Activated CD4-positive, alpha-beta T cell treated with anti-CD3 and anti-CD28 coated beads, Interleukin-2, amount 10 ng/mL, durations not matched to agents 7 days and 5 days (primary cell): ENCODE measurements at regions not wholly inside any gene's neighbourhood (a gene's known extent, or its start where the extent isn't known, plus 50 kb on each side); places are given as distances from the start of the nearest gene placed in this dataset.
"Not testable (repeated sequence)": the region's sequence is repeated elsewhere in the genome, so short reads cannot be mapped to it uniquely, and the experiment has no call there.

Experiments used
- CTCF ChIA-PET: fragments of 350-600 bp; sonication (Branson Sonifier 250); formaldehyde crosslinking; loops from one replicate; lab custom pipeline; 2021; ENCODE audit warnings: antibody characterized with exemption; lab: Charles Lee
- POLR2A ChIA-PET: fragments of 350-600 bp; sonication (Branson Sonifier 250); formaldehyde crosslinking; loops from one replicate; lab custom pipeline; 2021; ENCODE audit warnings: antibody characterized with exemption; lab: Charles Lee
- DNase-seq: peaks from one replicate; pipeline ENCODE4 v3.0.0-alpha.2; 2020
- H3K27ac Mint-ChIP-seq: one replicate; pipeline ENCODE4 v1.8.0; 2021; ENCODE audit warnings: mild to moderate bottlenecking, moderate library complexity, mixed read lengths
- H3K27me3 Mint-ChIP-seq: one replicate; pipeline ENCODE4 v1.8.0; 2021; ENCODE audit warnings: mixed read lengths
- H3K36me3 Mint-ChIP-seq: one replicate; pipeline ENCODE4 v1.8.0; 2021; ENCODE audit warnings: low read depth, mixed read lengths
- H3K4me1 Mint-ChIP-seq: one replicate; pipeline ENCODE4 v1.8.0; 2021; ENCODE audit warnings: mixed read lengths
- H3K4me3 Mint-ChIP-seq: one replicate; pipeline ENCODE4 v1.8.0; 2021; ENCODE audit warnings: mild to moderate bottlenecking, moderate library complexity, mixed read lengths
- H3K9me3 Mint-ChIP-seq: one replicate; pipeline ENCODE4 v1.8.0; 2021; ENCODE audit warnings: mixed read lengths

DNA sequence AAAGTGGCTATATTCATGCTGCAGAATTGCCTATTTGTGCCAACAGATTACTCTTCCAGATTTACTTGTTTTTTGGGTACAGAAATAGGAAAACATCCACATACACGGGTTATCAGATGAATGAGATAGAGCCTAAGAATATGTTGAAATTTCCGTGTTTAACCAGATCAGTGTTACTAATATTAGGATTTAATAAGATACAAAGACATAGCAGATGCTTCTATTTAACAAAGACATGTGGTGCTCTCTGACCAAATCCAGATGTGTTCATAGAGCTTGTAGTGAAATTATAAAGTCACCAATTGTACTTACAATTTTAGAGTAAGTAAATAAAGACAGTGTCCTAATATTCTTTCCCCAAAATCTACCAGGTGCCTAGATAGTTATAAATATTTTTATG, 208.0 kb downstream of the CASP12 start:
- H3K4me1 Mint-ChIP-seq = peaks cover 9% of the 10 kb centered on the region
- no peaks in the 10 kb centered on the region for H3K27me3 Mint-ChIP-seq
- POLR2A ChIA-PET = no interaction called here
- DNase-seq = no peak
- H3K4me3 Mint-ChIP-seq = no peak overlapping the region
- H3K9me3 Mint-ChIP-seq = peaks cover 12% of the 10 kb centered on the region
- CTCF ChIA-PET = no interaction called here
- H3K27ac Mint-ChIP-seq = no peak overlapping the region
- H3K36me3 Mint-ChIP-seq = peaks cover 10% of the 10 kb centered on the region

DNA sequence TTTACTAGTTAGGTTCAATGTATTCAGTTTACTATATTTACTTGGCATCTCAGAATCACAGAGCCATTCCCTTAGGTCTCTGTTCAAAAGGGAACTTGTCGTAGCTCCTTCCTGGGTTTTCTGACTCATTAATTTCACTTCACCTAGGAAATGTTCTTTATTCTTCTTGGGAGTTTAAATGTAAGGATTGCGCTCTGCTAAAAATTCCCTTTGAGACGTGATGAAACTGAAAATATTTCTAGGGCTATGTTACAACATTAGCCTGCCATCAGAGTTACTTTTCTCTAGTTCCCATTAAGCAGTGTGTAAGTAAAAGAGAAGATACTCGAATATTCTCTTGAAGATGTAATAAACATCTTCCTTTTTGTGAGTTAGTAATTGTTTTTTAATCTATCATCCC, 209.5 kb downstream of the CASP12 start:
- Mint-ChIP-seq H3K27ac (no peak overlapping the region), H3K4me3 (no peak overlapping the region), H3K36me3 (peaks cover 9% of the 10 kb centered on the region), H3K9me3 (peaks cover 11% of the 10 kb centered on the region), H3K27me3 (peaks cover 2% of the 10 kb centered on the region), H3K4me1 (peaks cover 5% of the 10 kb centered on the region)
- ChIA-PET POLR2A (no interaction called here), CTCF (interaction anchor here (0.6 to 1.0 kb wide), 2 partner anchors 11 to 89 kb away, joined by 3 read pairs; no protein-coding TSS in a partner anchor)
- no peak for DNase-seq

DNA sequence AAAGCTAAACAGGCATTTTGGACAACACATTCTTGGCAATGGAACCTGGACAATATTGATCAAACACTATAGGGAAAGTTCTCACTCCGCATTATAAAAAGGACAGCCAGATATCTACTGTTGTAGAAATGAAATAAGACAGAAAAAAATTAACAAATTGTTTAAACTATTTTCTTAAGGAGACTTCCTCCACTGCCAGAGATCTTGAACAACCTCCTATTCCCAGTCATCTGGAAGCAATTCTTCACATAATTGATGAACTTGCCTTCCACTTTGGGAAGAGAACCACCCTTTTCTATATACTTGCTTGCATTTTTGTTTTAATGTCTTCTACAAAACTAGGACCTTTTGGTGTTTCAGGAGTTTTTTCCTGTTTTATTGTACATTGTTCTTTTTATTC, 216.1 kb downstream of the CASP12 start:
- peaks cover 2% of the 10 kb centered on the region for H3K36me3 Mint-ChIP-seq
- H3K27ac Mint-ChIP-seq = no peak overlapping the region
- H3K27me3 Mint-ChIP-seq = peaks cover 2% of the 10 kb centered on the region
- H3K4me1 Mint-ChIP-seq = no peaks in the 10 kb centered on the region
- no peak overlapping the region for H3K4me3 Mint-ChIP-seq
- CTCF ChIA-PET = no interaction called here
- DNase-seq = no peak
- peaks cover 9% of the 10 kb centered on the region for H3K9me3 Mint-ChIP-seq
- POLR2A ChIA-PET = no interaction called here

DNA sequence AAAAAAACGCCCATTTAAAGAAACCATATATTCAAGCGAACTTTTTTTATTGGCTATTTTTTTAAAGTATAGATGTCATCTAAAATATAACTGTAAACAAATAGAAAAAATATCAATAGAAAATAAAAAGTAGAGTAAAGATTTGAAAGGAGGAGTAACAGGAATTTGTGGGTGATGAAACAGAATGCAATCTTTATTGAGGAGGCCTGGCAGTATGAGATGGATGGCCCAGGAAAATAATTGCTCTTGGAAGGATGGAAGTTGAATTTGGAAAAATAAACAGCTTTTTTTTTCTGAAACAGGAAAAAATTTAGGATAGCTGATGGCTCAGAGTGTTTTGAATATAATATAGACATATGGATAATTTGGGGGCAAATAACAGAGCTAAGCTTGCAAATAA, 219.0 kb downstream of the CASP12 start:
- POLR2A ChIA-PET = no interaction called here

DNA sequence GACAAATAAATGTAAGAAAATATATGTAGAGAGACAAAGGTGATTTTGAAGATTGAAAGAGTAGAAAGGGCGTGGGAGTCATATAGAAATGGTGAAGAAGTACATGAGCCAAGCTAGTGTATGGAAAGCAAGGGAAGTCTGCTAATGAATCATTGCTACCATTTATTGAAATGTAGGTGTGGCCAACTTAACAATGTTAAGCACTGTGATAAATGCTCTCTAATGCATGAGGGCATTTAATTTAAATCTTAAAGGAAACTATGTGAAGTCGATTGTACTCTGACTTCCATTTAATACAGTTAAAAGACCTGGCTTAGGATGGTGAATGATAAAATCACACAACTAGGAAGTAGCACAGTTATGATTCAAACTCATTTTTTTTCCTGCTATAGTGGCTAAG, 219.9 kb downstream of the CASP12 start:
- Mint-ChIP-seq H3K27me3 (no peaks in the 10 kb centered on the region), H3K9me3 (peaks cover 18% of the 10 kb centered on the region), H3K4me1 (peaks cover 2% of the 10 kb centered on the region), H3K36me3 (peaks cover 5% of the 10 kb centered on the region), H3K4me3 (no peak overlapping the region), H3K27ac (no peak overlapping the region)
- DNase-seq = no peak
- POLR2A ChIA-PET = no interaction called here
- CTCF ChIA-PET = no interaction called here

More for the DNA sequence above, 219.0 kb downstream of the CASP12 start:
- Mint-ChIP-seq H3K27me3 (no peaks in the 10 kb centered on the region), H3K4me1 (peaks cover 1% of the 10 kb centered on the region), H3K9me3 (peaks cover 15% of the 10 kb centered on the region), H3K27ac (no peak overlapping the region), H3K36me3 (peaks cover 5% of the 10 kb centered on the region), H3K4me3 (no peak overlapping the region)
- DNase-seq = no peak
- CTCF ChIA-PET = no interaction called here

DNA sequence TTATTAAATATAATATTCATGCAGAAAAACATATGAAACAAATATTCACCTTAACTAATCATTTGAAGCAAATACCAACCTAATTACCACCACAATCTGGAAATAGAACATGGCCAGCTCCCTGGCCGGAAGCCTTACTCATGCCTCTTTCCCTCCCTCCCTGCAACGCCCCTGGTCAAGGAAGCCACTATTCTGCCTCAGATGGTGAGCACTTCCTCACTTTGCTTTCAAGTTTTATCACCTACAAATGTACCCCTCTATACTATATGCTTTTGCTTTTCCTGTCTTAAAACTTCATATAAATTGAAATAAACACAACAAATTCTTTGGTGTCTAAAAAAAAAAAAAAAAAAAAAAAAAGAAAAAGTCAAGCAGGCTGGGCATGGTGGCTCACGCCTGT, 221.2 kb downstream of the CASP12 start:
- not testable (repeated sequence) for H3K27me3 Mint-ChIP-seq
- H3K9me3 Mint-ChIP-seq = peaks cover 18% of the 10 kb centered on the region

DNA sequence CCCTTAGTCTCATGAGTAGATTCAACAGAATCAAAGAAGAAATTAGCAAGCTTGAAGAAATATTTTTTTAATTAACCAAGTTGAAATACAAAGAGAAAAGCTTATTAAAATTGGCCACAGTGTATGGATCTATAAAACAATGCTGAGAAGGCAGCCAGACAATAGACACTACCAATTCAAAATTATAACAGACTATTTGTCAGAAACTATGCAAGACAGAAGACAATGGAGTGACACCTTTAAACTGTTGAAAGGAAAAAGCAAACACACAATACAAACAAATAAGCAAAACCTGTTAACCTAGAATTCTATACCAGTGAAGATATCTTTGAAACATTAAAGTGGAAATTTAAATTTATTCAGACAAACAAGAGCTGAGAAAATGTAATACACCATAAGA, 225.4 kb downstream of the CASP12 start:
- peaks cover 5% of the 10 kb centered on the region for H3K36me3 Mint-ChIP-seq
- no peaks in the 10 kb centered on the region for H3K27me3 Mint-ChIP-seq
- peaks cover 15% of the 10 kb centered on the region for H3K4me1 Mint-ChIP-seq
- no peak overlapping the region for H3K27ac Mint-ChIP-seq
- H3K9me3 Mint-ChIP-seq = peaks cover 31% of the 10 kb centered on the region
- ChIA-PET CTCF (interaction anchor here (1.1 kb wide), 1 partner anchor 27 kb away, joined by 3 read pairs; no protein-coding TSS in a partner anchor), POLR2A (no interaction called here)
- no peak for DNase-seq
- no peak overlapping the region for H3K4me3 Mint-ChIP-seq

More for the DNA sequence above, 221.2 kb downstream of the CASP12 start:
- H3K36me3 Mint-ChIP-seq, H3K27ac Mint-ChIP-seq, H3K4me3 Mint-ChIP-seq, DNase-seq, H3K4me1 Mint-ChIP-seq, CTCF ChIA-PET, POLR2A ChIA-PET: not testable (repeated sequence)

DNA sequence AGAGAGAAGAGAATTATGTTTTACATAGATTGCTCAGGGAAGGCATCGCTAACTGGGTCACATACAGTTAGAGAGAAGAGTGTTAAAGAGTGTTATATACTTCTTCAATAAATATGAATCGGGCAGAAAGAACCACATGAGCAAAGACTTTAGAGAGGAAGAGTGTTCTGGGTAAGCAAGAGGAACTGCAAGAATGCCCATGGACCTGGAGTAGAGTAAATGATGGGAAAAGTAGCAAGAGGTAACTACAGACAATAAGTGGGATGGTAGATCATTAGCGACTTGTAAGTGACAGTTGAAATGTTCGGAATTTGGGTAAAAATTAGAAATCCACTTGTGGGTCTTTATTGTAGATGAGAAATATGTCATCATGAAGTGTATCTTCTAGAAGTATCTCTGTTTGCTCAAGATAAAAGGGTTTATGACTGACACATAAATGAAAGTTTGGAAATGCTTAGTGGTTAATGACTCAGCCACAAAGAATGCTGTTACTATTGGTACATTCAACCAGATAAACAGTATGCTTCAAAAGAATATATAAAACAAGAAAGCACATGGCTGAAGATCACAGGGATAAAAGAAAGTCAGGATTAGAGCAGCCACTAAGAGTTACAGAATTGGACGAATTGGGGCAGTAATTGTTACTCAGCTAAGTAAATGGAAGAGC, 229.3 kb downstream of the CASP12 start:
- Mint-ChIP-seq H3K4me3 (no peak overlapping the region), H3K9me3 (peaks cover 17% of the 10 kb centered on the region), H3K36me3 (no peaks in the 10 kb centered on the region), H3K4me1 (peaks cover 14% of the 10 kb centered on the region), H3K27me3 (no peaks in the 10 kb centered on the region), H3K27ac (no peak overlapping the region)
- CTCF ChIA-PET = no interaction called here
- no peak for DNase-seq
- POLR2A ChIA-PET = no interaction called here

DNA sequence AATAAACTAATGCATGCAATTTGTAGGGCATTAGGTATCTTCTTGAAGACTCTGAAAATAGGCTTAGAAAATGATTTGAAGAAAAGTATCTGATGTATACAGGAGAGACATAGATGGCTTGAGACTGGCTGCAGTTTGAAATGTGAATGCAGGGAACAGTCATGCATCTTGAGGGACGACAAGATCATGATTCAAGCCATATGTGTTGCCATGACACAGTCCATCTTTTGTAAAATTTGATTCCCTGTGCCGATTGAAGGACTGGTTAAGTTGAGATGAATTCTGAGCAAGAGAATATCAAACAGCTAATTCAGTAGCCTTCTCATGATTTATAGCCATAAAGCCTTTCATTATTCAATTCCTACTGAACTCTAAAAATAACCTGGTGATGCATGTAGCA, 231.6 kb downstream of the CASP12 start:
- no peak overlapping the region for H3K4me3 Mint-ChIP-seq
- H3K4me1 Mint-ChIP-seq = peaks cover 16% of the 10 kb centered on the region
- H3K9me3 Mint-ChIP-seq = peaks cover 11% of the 10 kb centered on the region
- no peak for DNase-seq
- no peak overlapping the region for H3K27ac Mint-ChIP-seq
- no peaks in the 10 kb centered on the region for H3K27me3 Mint-ChIP-seq
- CTCF ChIA-PET = no interaction called here
- POLR2A ChIA-PET = no interaction called here
- H3K36me3 Mint-ChIP-seq = no peaks in the 10 kb centered on the region

DNA sequence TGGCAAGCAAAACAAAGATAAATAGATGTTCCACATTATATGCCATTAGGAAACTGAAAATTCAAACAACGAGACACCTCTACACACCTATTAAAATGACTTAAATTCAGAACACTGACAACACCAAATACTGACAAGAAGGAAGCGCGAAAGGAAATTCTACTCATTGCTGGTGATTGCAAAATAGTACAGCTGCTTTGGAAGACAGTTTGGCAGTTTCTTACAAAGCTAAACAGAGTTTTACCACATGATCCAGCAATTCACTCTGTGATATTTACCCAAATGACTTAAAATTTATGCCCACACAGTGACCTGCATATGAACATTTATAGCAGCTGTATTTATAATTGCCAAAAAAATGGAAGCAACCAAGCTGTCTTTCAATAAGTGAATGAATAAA, 232.6 kb downstream of the CASP12 start:
- peaks cover 13% of the 10 kb centered on the region for H3K4me1 Mint-ChIP-seq
- no peaks in the 10 kb centered on the region for H3K27me3 Mint-ChIP-seq
- ChIA-PET POLR2A (no interaction called here), CTCF (no interaction called here)
- no peak for DNase-seq
- H3K4me3 Mint-ChIP-seq = no peak overlapping the region
- H3K27ac Mint-ChIP-seq = no peak overlapping the region
- peaks cover 10% of the 10 kb centered on the region for H3K9me3 Mint-ChIP-seq
- no peaks in the 10 kb centered on the region for H3K36me3 Mint-ChIP-seq

DNA sequence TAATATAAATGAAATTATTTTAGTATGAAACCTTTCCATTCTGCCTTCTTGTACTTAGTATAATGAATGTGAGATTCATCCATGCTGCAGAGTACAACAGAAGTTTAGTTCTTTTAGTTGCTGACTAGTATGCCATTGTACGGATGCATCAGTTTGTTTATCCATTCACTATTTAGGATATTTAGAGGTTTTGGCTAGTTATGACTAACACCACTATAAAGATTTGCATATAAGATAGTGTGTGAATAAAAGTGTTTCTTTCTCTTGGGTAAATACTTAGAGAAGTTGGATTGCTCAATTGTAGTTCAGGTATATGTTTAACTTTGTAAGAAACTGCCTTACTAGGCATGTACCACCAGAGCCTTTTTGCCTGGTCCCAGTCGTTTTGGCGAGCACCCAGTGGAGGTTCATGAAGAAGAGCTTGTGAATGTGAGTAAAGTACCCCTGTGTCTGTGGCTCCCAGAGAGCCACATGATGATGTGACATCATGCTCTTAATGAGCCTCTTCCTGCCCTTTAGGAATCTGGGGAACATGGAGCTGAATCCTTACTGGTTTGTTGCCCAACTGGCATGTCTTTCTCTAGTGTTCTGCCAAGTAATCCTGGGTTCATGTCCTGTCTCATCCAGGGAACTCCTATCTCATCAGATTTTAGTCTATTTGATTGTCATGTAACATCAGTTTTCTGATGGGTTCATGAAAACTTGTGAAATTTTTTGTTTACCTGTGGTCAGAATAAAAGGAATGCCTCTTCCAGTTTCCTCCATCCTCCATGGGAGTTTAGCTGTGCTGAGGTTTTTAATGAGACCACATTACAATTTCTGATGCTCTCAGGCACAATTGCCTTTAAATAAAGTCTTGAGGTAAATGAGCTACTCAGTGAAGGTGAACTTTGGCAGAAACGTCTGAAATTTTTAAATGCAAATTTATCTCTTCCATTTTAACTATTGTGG, 234.8 kb downstream of the CASP12 start:
- DNase-seq = no peak
- Mint-ChIP-seq H3K36me3 (no peaks in the 10 kb centered on the region), H3K9me3 (peaks cover 17% of the 10 kb centered on the region), H3K4me3 (no peak overlapping the region), H3K27ac (no peak overlapping the region), H3K27me3 (no peaks in the 10 kb centered on the region), H3K4me1 (peaks cover 3% of the 10 kb centered on the region)
- ChIA-PET CTCF (no interaction called here), POLR2A (no interaction called here)

DNA sequence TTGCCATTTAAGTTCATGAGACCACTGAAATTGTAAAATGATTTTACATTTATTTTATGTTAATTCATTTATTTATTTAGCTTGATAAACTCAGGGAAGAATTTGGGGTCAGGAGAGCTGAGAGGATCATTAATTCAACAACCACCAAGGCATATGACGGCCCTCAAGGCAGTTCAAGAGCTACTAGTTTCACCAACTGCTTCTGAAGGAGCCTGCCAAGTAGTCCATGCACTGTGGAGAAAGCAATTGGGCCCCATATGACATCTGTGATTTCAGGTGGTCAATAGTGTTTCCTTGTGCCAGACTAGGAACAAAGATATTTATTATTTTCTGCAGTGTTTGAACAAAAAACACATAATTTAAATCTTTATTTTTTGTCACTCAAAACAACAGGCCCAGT, 236.4 kb downstream of the CASP12 start:
- Mint-ChIP-seq H3K9me3 (peaks cover 22% of the 10 kb centered on the region), H3K4me1 (peaks cover 13% of the 10 kb centered on the region), H3K27me3 (no peaks in the 10 kb centered on the region), H3K27ac (no peak overlapping the region), H3K36me3 (peaks cover 5% of the 10 kb centered on the region), H3K4me3 (no peak overlapping the region)
- DNase-seq = no peak
- ChIA-PET POLR2A (no interaction called here), CTCF (no interaction called here)

DNA sequence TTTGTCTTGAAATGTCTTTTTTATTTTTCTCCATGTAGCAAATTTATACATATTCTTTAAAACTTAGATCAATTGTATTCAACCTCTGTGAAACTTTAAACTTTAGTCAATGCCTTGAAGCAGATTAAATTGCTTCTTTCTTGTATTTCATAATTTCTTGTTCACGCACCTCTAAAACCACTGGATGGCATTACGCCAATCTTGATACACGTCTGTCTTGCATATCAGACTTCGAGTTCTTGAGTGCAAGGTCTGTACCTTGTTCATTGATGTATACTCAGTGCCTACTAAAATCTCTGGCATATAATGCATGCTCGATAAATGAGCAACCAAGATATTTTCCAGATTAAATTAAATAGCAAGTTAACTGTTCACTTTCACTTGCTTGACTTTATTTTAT, 236.8 kb downstream of the CASP12 start:
- H3K27me3 Mint-ChIP-seq = no peaks in the 10 kb centered on the region
- no peak overlapping the region for H3K4me3 Mint-ChIP-seq
- H3K36me3 Mint-ChIP-seq = peaks cover 5% of the 10 kb centered on the region
- DNase-seq = no peak
- no peak overlapping the region for H3K27ac Mint-ChIP-seq
- peaks cover 18% of the 10 kb centered on the region for H3K4me1 Mint-ChIP-seq
- H3K9me3 Mint-ChIP-seq = peaks cover 22% of the 10 kb centered on the region
- ChIA-PET CTCF (no interaction called here), POLR2A (no interaction called here)
